DND-41 (cell line): ENCODE measurements at regions not wholly inside any gene's neighbourhood (a gene's known extent, or its start where the extent isn't known, plus 50 kb on each side); places are given as distances from the start of the nearest gene placed in this dataset.
"Not testable (repeated sequence)": the region's sequence is repeated elsewhere in the genome, so short reads cannot be mapped to it uniquely, and the experiment has no call there.

Experiments used
- EZH2 ChIP-seq: IDR thresholded peaks from 3 replicates; pipeline ENCODE4 v1.6.1; 2012; ENCODE audit warnings: borderline replicate concordance, low read depth, mild to moderate bottlenecking, moderate library complexity, low read length, inconsistent platforms; ENCODE audit not compliant: severe bottlenecking
- TF ChIP-seq, protein P1 (sequence below): IDR thresholded peaks from 2 replicates; pipeline ENCODE4 v1.5.1; 2012; ENCODE audit warnings: borderline replicate concordance, low read length, moderate library complexity, mild to moderate bottlenecking; ENCODE audit not compliant: poor library complexity, severe bottlenecking; ENCODE audit errors: extremely low read depth

DNA sequence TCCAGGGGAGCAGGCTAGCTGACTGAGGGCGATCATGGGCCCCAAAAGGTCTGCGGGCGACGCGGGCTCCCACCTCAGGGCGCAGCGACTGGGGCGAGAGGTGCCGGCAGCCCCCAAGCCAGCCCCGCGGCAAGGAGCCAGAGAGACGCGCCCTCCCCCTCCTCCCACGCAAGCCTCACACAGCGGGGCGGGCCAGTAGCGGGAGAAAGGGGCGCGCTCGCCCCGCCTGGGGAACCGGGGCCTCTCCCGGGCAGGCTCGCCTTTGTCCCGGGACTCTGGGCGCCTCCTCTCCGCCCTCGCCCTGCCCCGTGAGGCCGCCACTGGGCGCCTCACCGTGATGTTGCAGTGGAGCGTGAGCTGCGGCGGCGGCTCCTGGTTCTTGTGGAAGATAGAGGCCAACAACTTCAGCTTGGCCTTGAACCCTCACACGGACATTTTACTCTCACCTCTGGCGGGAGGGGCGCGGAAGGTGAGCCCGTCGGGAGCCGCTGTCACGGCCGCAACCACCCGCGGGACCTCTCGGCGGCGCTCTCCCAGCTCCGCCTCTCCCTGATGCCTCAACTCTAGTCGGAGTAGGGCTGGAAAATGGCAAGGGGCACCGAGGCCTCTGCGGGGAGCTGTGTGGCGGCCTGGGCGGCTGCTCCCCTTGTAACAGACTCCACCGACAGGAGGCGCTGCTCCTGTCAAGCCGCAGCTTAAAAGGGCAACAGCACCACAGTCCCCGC lies 100.5 kb upstream of the ZSCAN2 start:
- TF ChIP-seq, protein P1, sequence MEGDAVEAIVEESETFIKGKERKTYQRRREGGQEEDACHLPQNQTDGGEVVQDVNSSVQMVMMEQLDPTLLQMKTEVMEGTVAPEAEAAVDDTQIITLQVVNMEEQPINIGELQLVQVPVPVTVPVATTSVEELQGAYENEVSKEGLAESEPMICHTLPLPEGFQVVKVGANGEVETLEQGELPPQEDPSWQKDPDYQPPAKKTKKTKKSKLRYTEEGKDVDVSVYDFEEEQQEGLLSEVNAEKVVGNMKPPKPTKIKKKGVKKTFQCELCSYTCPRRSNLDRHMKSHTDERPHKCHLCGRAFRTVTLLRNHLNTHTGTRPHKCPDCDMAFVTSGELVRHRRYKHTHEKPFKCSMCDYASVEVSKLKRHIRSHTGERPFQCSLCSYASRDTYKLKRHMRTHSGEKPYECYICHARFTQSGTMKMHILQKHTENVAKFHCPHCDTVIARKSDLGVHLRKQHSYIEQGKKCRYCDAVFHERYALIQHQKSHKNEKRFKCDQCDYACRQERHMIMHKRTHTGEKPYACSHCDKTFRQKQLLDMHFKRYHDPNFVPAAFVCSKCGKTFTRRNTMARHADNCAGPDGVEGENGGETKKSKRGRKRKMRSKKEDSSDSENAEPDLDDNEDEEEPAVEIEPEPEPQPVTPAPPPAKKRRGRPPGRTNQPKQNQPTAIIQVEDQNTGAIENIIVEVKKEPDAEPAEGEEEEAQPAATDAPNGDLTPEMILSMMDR = not testable (repeated sequence)
- TF ChIP-seq EZH2 = not testable (repeated sequence)
